SIG-M5 treated with dmso at 0.1 percent for 504 hours (cell line): ENCODE measurements at regions not wholly inside any gene's neighbourhood (a gene's known extent, or its start where the extent isn't known, plus 50 kb on each side); places are given as distances from the start of the nearest gene placed in this dataset.

Source experiments
- DNase-seq: peaks from one replicate; lab custom pipeline; 2025; ENCODE audit not compliant: unreplicated experiment; lab: John Stamatoyannopoulos, UW

DNA sequence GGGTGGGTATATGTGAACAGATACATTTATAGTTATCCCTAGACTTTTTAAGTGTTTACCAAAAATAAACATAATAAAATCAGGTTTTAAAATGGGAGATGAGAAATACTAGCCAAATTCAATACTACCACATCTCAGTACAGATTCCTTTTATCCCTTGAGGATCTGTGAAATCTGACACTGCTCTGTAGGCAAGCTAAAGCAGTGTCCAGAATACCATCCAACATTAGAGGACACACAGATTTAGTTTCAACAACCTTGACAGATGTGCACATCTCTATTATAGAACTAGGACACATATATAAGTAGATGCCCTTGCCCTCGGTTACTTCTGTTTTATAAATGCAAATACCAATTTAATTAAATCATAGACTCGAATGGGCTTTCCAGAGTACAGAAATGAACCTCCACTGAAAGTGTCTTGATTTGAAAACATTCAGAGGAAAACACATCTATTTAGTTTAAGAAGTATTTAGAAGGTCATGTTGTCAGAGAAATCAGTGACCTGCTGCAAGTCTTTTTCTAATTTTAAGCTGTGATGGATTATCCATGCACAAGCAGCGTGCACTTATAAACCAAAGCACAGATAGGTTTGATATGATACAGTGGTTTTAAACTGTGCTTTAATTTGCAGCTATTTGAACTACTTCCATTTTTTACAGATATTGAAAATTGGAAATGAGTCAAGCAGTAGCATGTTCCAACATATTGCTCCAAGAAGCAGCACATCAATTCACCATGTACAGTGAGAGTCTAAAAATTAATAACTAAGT lies 156.3 kb upstream of the EPHA7 start:
- no peak for DNase-seq

DNA sequence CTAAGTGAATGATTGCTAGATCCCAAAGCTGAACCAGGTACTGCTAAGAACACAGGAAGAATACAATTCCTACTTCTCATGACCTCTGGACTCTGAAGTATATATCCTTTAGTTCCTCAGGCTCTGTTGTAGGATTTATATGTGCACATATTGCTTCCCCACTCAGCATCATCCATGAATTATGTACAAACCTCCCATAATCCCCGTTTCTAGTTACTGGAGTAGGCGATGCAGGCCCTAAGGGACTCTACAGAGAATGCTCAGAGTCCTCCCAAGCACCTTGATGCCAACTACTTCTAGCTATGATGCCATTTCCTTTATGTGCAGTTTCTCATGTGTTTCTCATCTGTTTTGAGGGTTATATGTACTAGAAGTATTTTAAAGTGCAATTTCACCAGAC lies 154.9 kb upstream of the EPHA7 start:
- DNase-seq = no peak

DNA sequence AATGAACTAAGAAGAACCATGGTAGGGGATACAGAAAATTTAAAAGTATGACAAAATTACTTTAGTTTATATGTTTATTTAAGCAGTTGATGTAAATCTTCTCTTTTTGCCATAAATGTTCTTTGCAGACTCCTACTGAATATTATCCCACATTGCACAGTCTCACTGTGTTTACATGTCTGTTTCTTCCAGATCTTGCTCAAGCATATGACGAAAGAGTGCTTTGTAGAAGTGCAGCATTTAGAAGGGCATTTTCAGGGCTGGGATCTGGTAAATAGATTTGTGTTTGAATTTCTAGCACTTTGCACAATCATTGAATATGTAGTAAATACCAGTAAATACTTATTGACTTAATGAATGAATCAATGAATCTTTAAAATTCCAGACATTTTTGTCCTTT lies 152.0 kb upstream of the EPHA7 start:
- DNase-seq = no peak

DNA sequence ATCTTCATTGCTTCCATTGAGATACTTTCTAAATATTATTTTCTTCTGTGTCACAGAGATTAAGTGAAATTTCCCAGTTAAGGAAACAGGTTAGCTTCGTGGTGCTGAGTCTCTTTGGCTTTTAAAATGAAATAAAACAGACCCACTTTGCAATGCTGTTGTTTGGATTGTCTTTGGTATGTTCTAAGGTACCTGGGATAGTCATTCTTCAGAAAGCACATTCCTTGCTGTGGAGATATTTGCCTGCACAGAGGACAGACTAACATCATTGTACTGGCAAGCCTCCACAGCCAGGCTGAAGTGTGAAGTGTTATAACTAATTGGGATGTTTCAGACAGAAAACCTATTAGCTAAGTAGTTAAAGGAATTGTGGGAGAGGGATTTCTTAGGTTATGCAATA lies 148.8 kb upstream of the EPHA7 start:
- no peak for DNase-seq

DNA sequence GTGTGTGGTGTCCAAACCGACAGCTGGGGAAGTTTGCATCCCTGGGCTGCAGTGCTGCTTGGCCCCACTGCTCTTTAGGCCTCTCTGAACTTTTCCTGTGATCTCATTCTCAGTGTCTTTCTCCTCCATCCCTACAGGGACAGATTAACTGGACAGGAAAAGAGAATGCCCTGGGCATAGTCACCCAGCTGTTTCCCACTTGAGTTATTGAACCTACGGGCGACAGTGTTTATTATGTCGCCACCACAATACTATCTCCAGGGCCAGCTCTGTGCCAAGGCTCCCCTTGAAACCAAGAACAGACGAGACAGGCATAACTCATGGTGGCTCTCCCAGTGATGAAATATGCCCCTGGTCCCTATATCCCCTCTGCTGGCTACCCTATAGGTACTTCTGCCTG lies 147.8 kb upstream of the EPHA7 start:
- DNase-seq = no peak

DNA sequence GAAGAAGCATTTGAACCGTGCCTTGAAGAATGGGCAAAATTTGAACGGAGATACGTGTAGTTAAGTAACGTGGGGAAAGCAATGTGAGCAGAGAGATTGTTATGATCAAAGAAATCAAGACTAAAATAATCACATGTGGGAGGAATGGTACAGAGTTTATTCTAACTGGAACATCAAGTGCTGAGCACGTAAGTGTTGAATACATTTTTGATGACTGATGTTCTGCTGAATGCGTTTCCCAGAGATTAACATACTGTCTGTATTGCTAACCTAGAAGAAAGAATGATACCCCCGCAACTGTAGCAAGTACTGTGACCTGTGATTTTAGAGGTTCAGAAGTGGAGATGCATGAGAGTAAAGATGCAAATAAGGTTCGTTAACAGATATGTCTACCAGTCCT lies 146.9 kb upstream of the EPHA7 start:
- no peak for DNase-seq

DNA sequence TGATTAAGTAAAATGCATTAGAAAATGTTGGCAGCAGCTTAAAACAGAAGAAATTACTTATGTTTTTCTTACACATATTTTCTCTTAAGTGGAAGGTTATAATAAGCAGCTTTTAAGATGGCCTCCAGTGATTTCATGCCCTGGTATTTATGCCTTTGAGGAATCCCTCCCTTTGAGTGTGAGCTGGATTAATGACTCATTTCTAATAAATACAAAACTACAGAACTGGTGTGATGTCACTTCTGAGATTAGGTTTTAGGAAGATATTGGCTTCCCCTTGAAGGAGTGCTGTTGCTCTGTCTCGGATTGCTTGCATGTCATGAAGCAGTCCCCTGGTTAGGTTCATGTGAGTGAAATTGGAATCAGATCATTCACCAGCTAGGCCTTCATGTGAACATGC lies 143.2 kb upstream of the EPHA7 start:
- no peak for DNase-seq

DNA sequence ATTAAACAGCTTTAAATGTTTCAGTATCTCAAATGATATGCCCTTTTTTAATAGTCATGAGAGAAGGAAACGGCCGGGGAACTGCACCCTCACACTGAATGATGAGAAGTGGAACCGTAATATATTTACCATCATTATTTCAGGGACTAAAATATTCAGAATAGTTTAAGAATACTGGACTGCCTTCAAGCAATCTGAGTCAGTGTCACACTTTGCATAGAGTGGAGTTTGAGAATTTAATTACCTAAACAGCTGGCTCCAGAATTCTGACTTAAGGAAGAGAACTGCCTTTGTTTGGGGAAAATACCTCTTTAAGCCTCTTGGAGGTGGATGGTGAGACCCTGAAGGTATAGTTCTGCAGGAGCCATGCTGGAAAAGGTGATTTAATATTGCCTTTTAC lies 135.9 kb upstream of the EPHA7 start:
- no peak for DNase-seq

DNA sequence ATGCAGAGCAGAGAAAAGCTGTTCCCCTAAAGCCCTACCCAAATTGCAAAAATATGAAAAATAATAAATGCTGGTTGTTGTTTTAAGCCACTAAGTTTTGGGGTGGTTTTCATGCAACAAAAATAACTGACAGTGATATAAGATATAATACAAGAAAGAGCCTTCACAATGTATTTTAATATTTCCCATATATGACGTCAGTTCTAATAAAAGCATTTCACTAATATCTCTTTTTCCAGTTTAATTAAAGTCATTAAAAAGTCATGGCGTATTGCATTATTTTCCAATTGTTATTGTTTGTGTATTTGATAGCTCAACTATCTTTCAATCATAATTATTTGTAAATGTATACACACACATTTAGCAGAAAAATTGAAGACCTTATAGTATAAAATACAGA lies 134.7 kb upstream of the EPHA7 start:
- no peak for DNase-seq

DNA sequence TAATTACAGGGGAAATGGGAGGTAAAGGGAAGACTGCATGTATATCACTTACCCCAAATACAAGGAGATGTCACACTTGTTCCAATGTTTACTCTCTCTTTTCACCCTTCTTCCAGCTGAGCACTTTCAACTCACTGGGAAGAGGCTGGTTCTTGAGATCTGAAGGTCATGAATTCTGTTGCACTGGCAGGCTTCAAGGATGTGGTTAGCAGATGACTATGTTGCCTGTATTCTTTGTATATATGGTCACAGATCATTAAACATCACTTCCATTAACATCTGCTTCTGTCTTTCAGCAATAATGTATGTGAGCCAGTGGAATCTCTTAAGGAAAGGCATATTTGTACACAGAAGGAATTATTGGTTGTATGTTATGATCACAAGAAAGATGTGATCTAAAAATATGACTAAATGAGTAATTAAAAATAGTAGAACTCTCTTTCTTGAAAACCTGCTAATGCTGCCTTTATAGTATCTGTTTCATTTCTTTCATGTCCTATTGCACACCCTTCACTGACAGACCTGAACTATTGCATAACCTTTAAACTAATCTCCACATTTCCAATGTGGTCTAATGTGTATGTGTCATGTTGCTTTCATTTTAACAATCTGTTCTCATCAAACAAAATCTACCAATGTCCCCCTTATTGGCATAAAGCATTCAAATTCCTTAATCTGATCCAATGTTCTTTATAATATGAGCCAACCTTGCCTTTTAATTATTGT lies 131.4 kb upstream of the EPHA7 start:
- DNase-seq = no peak

DNA sequence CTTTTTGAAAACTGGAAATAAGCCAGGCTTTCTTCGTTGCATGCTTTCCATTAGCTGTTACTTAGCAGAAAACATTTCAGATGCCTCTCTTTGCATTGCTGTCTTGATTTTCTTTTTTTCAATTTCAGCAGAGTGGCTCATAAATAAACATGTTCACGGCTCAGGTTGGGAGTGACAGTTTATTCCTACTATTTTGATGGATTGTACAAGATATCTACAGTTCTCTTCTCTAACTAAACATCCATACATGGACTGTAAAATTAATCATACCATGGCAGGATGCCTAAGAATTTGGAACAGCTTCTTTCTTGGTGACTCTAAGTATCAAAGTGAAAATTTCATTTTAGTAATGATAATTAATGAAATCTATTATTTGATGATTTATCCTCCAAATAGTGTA lies 130.5 kb upstream of the EPHA7 start:
- no peak for DNase-seq

DNA sequence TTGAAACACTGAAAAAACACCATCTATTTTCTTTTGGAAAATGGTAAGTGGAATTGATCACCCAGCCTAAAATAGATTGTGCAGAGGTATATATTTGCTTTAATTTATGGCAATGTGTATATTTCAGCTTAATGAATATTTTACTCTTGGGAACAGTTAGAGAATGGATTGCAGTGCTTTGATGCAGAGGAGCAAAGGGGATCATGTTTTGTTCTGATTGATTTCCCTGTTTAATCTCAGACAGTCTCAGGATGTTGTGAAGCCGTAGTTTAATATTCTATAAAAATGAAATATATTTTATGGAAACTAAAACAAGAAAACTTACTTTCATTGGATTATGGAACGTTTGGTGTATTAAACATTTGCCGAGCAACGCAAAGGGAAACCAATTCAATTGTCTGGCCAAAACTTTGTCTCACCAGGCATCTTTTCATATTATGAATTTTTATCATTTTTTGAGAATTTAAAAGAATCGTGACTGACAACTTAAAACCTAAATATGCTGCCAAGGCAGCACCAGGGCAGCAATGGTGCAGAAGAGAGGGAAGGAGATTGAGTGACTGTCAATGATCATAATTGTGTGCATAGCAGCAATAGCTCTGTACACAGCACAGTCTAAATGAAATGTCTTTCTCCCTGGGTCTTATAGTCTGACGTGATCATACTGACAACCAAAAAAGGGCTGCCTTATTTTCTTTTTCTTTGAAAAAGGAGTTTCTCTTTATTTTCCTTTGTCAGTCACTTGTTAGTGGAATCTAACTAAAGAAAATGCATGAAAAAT lies 105.5 kb upstream of the EPHA7 start:
- DNase-seq = no peak

DNA sequence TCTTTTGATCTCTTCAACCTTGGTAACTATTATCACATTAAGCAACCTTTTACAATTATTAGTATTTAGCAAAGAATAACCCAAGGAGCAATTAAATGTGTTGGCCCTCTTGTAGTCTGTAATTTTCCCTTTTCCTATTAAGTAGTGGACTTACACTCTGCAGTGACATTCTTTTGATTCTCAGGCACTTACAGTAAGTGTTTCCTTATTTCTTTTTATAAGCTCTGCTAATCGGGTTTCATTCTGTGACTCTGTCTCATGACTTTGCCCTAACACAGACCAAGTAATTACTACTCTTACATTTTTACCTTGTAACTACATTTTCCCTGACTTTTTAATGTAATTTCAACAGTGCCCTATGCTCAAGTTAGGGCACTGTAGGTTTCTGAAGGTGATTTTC lies 104.0 kb upstream of the EPHA7 start:
- DNase-seq = no peak

DNA sequence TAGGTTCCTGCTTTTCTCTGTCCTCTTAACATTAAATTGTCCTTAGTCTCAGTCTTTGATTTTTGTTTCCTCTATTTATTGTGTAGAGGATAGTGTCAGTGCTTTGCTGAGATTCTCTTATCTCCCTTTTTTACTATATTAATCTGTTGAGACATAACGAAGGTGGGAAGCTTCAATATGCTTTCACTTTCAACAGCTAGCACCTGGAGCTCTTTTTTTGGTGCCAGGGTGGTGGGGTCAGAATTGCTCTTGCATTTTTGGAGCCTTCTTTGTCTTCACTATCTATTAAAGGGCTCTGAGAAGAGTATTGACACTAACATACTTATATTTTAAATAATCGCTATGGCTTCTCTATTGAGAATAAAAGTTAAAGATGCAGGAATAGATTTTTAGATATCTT lies 97.1 kb upstream of the EPHA7 start:
- no peak for DNase-seq

DNA sequence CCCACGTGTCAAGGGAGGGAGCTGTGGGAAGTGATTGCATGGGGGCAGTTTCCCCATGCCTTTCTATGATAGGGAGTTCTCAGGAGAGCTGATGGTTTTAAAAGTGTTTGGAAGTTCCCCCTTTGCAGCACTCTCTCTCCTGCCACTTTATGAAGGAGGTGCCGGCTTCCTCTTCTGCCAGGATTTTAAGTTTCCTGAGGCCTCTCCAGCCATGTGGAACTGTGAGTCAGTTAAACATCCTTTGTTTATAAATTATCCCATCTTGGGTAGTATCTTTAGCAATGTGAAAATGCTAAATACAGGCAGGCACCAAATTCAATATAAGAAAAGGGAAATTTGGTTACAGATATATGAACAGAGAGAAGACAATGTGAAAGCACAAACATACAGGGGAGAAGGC lies 96.4 kb upstream of the EPHA7 start:
- no peak for DNase-seq

DNA sequence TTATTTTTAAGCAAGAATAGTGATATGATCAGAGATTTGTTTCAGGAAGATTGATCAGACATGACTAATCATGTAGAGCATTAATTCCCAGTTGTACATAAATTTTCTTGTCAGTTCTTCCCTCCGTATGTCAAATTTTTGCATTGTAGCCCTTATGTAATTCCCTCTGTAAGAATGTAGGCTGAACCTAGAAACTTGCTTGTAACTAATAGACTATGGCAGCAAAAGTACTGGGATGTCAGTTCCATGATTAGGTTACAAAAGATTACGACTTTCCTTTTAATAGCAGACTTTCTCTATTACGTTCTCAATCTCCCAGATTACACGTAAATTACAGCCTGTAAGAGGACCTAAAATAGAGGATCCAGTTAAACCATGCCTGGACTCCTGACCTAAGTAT lies 79.4 kb upstream of the EPHA7 start:
- no peak for DNase-seq

DNA sequence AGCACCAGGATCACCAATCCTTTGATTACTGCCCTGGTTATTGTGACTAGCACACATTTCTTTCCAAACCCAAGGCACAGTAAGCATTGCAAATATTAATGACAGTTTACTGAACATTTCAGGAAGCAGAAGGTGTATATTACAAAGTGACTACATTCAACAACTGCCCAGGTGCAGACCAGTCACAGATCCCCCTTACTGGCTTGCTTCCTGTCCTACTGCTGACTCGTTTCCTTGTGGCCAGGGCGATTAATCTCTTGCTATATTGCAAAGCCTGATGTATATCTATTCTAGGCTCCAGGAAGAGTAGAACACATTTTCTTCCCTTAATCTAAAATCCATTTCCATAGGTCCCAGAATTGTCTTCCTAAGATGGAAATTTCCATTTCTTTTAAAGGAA lies 77.2 kb upstream of the EPHA7 start:
- DNase-seq = no peak

DNA sequence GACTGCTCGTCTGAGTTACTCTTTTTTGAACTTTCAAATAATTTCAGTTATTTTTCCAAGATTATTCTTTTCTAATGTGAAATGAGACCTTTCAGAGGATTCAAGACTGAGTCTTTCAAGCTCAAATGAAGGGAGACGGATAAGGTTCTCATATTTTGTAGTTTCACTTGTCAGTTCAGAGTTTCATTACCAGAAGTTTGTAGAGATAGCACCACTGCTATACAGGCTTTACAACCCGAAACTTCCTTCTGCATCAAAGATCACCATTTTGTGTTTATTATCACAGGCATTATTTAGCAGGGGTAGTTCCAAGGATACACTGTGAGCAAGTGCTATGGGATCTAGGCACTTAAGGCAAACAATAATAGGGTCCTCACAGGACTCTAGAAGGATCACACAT lies 74.7 kb upstream of the EPHA7 start:
- DNase-seq = no peak

DNA sequence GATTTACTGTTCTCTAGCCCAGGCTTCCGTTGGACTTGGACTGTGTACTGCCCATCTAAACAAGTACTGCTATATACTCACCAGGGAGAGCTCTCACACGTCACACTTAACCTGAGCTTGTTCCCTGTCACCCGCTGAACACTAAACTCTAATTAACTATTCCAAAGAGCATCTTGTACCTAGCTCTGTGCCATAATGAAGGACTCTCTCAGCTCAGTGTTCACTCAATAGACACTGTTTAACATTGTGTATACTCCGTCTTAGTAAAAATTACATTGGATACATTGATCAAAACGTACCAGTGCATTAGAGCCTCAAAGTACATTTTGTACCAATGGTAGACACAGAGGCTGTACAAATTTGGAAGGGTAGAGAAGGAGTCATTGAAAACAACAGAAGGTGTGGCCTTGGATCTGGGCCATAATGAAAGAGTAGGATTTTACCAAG lies 55.4 kb upstream of the EPHA7 start:
- no peak for DNase-seq

DNA sequence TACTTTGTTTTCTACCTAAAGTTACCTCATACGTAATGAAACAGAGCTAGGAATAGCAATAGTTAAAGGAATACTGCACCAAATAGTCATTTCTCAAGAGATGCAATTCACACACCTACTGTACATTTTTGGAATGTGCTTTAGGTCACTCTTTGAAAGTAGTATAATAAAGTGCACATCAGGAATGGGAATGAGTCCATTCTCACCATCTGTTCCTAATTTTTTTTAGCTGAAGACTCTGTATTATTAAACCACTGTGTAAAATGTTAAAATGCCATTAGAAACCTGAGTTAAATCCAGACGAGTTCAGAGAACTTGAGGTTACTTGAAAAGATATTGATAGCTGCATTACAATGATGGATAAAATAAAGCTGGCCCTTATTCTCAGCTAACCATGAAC lies 51.9 kb upstream of the EPHA7 start:
- no peak for DNase-seq
